SK-N-SH (cell line): ENCODE measurements at regions not wholly inside any gene's neighbourhood (a gene's known extent, or its start where the extent isn't known, plus 50 kb on each side); places are given as distances from the start of the nearest gene placed in this dataset.
"Not testable (repeated sequence)": the region's sequence is repeated elsewhere in the genome, so short reads cannot be mapped to it uniquely, and the experiment has no call there.

Experiments used
- EP300 ChIP-seq, 2 experiments: IDR thresholded peaks; 2 replicates each; pipeline versions ENCODE4 v1.4.0 to v1.6.1; 2012; ENCODE audit warnings: borderline replicate concordance in 1 of 2, low read depth in 1 of 2, low read length in 1 of 2
- EZH2phosphoT487 ChIP-seq: fragments of 200-600 bp; sonication (generic); IDR thresholded peaks from 2 replicates; pipeline ENCODE4 v1.6.1; 2017; ENCODE audit warnings: low read depth, mixed run types, mild to moderate bottlenecking, antibody characterized with exemption, moderate library complexity, borderline replicate concordance
- RCOR1 ChIP-seq: fragments of 150-350 bp; IDR thresholded peaks from 2 replicates; pipeline ENCODE4 v1.6.1; 2017; ENCODE audit warnings: antibody characterized with exemption, low read length
- TF ChIP-seq, protein P1 (sequence below): fragments of 200-600 bp; sonication (generic); IDR thresholded peaks from 2 replicates; pipeline ENCODE4 v1.6.1; 2017; ENCODE audit warnings: antibody characterized with exemption, mild to moderate bottlenecking, moderate library complexity
- TF ChIP-seq, protein P2 (sequence below): IDR thresholded peaks from 2 replicates; pipeline ENCODE4 v1.6.1; 2012; ENCODE audit warnings: mild to moderate bottlenecking, low read depth, low read length, moderate library complexity

DNA sequence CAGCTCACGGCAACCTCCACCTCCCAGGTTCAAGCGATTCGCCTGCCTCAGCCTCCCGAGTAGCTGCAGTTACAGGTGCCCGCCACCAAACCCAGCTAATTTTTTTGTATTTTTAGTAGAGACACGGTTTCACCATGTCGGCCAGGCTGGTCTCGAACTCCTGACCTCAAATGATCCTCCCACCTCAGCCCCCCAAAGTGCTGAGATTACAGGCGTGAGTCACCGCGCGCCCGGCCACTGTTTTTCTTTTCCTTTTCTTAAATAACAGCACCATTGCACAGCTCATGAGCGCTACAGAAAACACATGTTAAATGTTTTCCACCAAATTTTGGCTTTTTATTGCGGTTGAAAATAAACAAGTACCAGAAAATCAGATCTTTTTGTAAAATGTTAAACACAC, 195.5 kb downstream of the CRLF2 start:
- TF ChIP-seq, protein P1, sequence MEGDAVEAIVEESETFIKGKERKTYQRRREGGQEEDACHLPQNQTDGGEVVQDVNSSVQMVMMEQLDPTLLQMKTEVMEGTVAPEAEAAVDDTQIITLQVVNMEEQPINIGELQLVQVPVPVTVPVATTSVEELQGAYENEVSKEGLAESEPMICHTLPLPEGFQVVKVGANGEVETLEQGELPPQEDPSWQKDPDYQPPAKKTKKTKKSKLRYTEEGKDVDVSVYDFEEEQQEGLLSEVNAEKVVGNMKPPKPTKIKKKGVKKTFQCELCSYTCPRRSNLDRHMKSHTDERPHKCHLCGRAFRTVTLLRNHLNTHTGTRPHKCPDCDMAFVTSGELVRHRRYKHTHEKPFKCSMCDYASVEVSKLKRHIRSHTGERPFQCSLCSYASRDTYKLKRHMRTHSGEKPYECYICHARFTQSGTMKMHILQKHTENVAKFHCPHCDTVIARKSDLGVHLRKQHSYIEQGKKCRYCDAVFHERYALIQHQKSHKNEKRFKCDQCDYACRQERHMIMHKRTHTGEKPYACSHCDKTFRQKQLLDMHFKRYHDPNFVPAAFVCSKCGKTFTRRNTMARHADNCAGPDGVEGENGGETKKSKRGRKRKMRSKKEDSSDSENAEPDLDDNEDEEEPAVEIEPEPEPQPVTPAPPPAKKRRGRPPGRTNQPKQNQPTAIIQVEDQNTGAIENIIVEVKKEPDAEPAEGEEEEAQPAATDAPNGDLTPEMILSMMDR = not testable (repeated sequence)
- TF ChIP-seq EP300 (IDR thresholded peaks at IDR 0.05; ENCODE audit: borderline replicate concordance in 1 of 2, low read depth in 1 of 2, low read length in 1 of 2); RCOR1; EZH2phosphoT487: not testable (repeated sequence)
- TF ChIP-seq, protein P2, sequence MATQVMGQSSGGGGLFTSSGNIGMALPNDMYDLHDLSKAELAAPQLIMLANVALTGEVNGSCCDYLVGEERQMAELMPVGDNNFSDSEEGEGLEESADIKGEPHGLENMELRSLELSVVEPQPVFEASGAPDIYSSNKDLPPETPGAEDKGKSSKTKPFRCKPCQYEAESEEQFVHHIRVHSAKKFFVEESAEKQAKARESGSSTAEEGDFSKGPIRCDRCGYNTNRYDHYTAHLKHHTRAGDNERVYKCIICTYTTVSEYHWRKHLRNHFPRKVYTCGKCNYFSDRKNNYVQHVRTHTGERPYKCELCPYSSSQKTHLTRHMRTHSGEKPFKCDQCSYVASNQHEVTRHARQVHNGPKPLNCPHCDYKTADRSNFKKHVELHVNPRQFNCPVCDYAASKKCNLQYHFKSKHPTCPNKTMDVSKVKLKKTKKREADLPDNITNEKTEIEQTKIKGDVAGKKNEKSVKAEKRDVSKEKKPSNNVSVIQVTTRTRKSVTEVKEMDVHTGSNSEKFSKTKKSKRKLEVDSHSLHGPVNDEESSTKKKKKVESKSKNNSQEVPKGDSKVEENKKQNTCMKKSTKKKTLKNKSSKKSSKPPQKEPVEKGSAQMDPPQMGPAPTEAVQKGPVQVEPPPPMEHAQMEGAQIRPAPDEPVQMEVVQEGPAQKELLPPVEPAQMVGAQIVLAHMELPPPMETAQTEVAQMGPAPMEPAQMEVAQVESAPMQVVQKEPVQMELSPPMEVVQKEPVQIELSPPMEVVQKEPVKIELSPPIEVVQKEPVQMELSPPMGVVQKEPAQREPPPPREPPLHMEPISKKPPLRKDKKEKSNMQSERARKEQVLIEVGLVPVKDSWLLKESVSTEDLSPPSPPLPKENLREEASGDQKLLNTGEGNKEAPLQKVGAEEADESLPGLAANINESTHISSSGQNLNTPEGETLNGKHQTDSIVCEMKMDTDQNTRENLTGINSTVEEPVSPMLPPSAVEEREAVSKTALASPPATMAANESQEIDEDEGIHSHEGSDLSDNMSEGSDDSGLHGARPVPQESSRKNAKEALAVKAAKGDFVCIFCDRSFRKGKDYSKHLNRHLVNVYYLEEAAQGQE = not testable (repeated sequence)
